ENCODE measurements at regions not wholly inside any gene's neighbourhood (a gene's known extent, or its start where the extent isn't known, plus 50 kb on each side); places are given as distances from the start of the nearest gene placed in this dataset.

DNA sequence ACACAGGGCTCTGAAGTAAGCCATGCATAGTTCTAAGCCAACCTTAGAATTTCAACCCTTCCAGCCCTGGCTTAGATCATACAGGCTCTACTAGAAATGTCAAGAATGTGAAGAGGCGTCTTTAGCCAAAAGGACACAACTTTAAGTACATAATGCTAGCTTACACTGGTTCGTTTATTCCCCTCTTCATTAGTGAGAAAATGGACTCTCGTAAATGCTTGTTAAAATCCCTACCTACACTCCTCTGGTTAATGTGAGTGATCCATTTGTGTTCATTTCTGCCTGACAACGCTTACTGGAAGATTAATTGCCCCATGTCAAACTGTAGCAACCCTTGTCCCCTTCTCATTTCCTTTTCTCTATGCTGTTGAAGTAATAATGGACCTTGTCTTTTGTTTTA, 149.3 kb upstream of the POU5F2 start:
- no peak for TF ChIP-seq TEAD4 (IDR thresholded peaks at IDR 0.05)
- TF ChIP-seq, protein P1, sequence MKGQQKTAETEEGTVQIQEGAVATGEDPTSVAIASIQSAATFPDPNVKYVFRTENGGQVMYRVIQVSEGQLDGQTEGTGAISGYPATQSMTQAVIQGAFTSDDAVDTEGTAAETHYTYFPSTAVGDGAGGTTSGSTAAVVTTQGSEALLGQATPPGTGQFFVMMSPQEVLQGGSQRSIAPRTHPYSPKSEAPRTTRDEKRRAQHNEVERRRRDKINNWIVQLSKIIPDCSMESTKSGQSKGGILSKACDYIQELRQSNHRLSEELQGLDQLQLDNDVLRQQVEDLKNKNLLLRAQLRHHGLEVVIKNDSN (IDR thresholded peaks at IDR 0.05): no peak
- no peak for TF ChIP-seq FOXM1 (IDR thresholded peaks at IDR 0.05; ENCODE audit: borderline replicate concordance, low read depth)
- no peak for TF ChIP-seq RAD21 (IDR thresholded peaks at IDR 0.05; ENCODE audit: low read depth)
- no peak for TF ChIP-seq EGR1 (IDR thresholded peaks at IDR 0.05)
- no peak for TF ChIP-seq EP300 (IDR thresholded peaks at IDR 0.05; ENCODE audit: borderline replicate concordance)
- TF ChIP-seq, protein P2, sequence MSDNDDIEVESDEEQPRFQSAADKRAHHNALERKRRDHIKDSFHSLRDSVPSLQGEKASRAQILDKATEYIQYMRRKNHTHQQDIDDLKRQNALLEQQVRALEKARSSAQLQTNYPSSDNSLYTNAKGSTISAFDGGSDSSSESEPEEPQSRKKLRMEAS (IDR thresholded peaks at IDR 0.05): no peak
- no peak for TF ChIP-seq ZBTB7A (IDR thresholded peaks at IDR 0.05; ENCODE audit: low read depth)

DNA sequence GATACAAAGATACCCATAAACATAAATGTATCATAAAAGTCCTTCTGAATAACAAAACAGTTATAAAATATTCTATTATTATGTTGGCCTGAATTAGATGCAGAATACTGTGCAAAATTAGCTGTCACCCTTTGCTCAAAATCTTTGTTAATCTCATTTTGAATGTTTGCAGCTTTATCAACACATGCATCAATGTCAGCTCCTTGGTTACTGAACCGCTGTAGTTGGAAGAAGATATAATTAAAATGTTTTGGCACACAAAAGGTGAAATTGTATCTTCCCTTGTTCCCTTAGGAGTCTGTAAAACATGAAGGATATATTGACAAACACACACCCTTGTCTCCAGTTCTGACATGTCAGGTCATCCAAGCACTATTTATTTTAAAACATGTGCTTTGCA, 146.3 kb upstream of the POU5F2 start:
- TF ChIP-seq ZBTB7A (IDR thresholded peaks at IDR 0.05; ENCODE audit: low read depth) (no peak), CREB1 (IDR thresholded peaks at IDR 0.05; ENCODE audit: low read depth) (no peak), CEBPB (IDR thresholded peaks at IDR 0.05) (no peak), TEAD4 (IDR thresholded peaks at IDR 0.05) (no peak), FOXM1 (IDR thresholded peaks at IDR 0.05; ENCODE audit: borderline replicate concordance, low read depth) (no peak), TAF1 (IDR thresholded peaks at IDR 0.05; ENCODE audit: low read depth) (no peak), NFIC (IDR thresholded peaks at IDR 0.05) (no peak), TCF12 (IDR thresholded peaks at IDR 0.05; ENCODE audit: low read depth) (no peak), EP300 (IDR thresholded peaks at IDR 0.05; ENCODE audit: borderline replicate concordance) (no peak), YY1 (IDR thresholded peaks at IDR 0.05; ENCODE audit: low read depth) (no peak), RAD21 (IDR thresholded peaks at IDR 0.05; ENCODE audit: low read depth) (no peak)
- TF ChIP-seq, protein P3, sequence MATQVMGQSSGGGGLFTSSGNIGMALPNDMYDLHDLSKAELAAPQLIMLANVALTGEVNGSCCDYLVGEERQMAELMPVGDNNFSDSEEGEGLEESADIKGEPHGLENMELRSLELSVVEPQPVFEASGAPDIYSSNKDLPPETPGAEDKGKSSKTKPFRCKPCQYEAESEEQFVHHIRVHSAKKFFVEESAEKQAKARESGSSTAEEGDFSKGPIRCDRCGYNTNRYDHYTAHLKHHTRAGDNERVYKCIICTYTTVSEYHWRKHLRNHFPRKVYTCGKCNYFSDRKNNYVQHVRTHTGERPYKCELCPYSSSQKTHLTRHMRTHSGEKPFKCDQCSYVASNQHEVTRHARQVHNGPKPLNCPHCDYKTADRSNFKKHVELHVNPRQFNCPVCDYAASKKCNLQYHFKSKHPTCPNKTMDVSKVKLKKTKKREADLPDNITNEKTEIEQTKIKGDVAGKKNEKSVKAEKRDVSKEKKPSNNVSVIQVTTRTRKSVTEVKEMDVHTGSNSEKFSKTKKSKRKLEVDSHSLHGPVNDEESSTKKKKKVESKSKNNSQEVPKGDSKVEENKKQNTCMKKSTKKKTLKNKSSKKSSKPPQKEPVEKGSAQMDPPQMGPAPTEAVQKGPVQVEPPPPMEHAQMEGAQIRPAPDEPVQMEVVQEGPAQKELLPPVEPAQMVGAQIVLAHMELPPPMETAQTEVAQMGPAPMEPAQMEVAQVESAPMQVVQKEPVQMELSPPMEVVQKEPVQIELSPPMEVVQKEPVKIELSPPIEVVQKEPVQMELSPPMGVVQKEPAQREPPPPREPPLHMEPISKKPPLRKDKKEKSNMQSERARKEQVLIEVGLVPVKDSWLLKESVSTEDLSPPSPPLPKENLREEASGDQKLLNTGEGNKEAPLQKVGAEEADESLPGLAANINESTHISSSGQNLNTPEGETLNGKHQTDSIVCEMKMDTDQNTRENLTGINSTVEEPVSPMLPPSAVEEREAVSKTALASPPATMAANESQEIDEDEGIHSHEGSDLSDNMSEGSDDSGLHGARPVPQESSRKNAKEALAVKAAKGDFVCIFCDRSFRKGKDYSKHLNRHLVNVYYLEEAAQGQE (IDR thresholded peaks at IDR 0.05; ENCODE audit: low read depth): no peak
- TF ChIP-seq, protein P1 (IDR thresholded peaks at IDR 0.05): no peak

DNA sequence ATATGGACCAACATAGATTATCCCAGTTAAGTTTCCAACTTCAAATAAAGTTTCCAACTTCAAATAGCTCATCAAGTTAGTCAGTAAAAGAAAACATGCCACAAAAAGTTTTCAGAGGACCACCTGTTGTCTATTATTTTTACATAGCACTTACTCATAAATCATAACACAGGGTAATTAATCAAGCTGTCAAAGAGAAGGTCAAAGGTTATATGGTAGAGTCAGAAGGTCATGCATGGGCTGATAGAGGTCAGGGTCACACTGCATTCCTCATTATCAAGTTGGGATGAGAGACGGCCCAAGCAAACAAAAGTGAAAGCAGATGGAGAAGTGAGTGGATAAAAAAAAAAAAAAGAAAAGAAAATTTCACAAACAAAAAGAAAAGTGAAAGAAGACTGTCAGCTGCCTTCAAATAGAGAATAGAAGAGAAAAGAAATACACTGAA, 145.5 kb upstream of the POU5F2 start:
- TF ChIP-seq ZBTB7A (IDR thresholded peaks at IDR 0.05; ENCODE audit: low read depth): no peak
- TF ChIP-seq, protein P2 (IDR thresholded peaks at IDR 0.05): no peak
- no peak for TF ChIP-seq EGR1 (IDR thresholded peaks at IDR 0.05)
- TF ChIP-seq TCF12 (IDR thresholded peaks at IDR 0.05; ENCODE audit: low read depth): no peak
- TF ChIP-seq, protein P3 (IDR thresholded peaks at IDR 0.05; ENCODE audit: low read depth): no peak
- no peak for TF ChIP-seq CEBPB (IDR thresholded peaks at IDR 0.05)
- TF ChIP-seq TEAD4 (IDR thresholded peaks at IDR 0.05): no peak
- no peak for TF ChIP-seq YY1 (IDR thresholded peaks at IDR 0.05; ENCODE audit: low read depth)

DNA sequence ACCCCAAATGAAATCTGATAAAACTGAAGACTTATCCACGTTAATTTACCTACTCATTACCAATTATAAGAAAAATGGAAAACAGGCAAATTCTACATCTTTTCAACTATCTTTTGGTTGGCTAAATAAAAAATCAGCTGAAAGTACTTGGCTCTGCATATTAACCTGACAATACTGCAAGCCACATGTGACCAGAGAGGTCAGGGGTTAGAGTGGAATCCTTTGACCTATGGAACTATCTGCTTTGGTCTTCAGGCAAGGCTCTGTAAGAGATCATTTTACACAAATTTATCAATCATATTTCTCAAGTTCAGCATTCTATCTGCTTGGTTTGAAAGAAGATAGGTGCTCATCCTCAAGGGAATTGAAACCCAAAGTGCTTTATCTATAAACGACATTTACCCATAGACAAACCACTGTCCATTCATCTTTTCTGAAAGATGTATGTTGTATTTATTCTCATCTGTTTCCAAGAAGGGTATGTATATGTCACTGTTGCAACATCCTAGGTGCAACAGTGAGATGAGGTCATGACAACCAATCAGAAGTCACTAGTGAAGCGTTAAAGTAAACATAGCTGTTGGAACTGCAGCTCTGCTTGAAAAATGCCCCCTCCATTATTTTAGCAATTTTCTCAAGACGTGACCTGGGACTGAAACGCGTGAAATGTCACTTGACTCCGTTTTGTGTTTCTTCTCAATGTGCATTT, 144.9 kb upstream of the POU5F2 start:
- TF ChIP-seq ZBTB7A (IDR thresholded peaks at IDR 0.05; ENCODE audit: low read depth) (no peak), EP300 (IDR thresholded peaks at IDR 0.05; ENCODE audit: borderline replicate concordance) (no peak), CEBPB (IDR thresholded peaks at IDR 0.05) (no peak), CREB1 (IDR thresholded peaks at IDR 0.05; ENCODE audit: low read depth) (no peak), YY1 (IDR thresholded peaks at IDR 0.05; ENCODE audit: low read depth) (no peak), FOXM1 (IDR thresholded peaks at IDR 0.05; ENCODE audit: borderline replicate concordance, low read depth) (no peak)
- TF ChIP-seq, protein P2 (IDR thresholded peaks at IDR 0.05): no peak
- TF ChIP-seq, protein P1 (IDR thresholded peaks at IDR 0.05): no peak
- TF ChIP-seq, protein P3 (IDR thresholded peaks at IDR 0.05; ENCODE audit: low read depth): no peak
